Right cardiac atrium (tissue), 5 donors: ENCODE measurements at regions not wholly inside any gene's neighbourhood (a gene's known extent, or its start where the extent isn't known, plus 50 kb on each side); places are given as distances from the start of the nearest gene placed in this dataset.

ENCODE experiments used
- ATAC-seq, 2 donors: fragments of 200-7000 bp; cut with Tn5 transposase; one replicate each; pipeline versions ENCODE4 v1.8.0 to v1.9.1; 2020; ENCODE audit warnings: moderate library complexity in 2 of 2, mild to moderate bottlenecking in 1 of 2
- DNase-seq, 3 donors: peaks; one replicate each; pipeline ENCODE4 v3.0.0-alpha.2; 2020
- H3K27ac ChIP-seq: one replicate; pipeline ENCODE4 v1.5.1; 2013; ENCODE audit warnings: mild to moderate bottlenecking, low read length, control low read depth, moderate library complexity
- H3K27me3 ChIP-seq: one replicate; pipeline ENCODE4 v1.6.1; 2013; ENCODE audit not compliant: control insufficient read depth, insufficient read depth
- H3K4me1 ChIP-seq: one replicate; pipeline ENCODE4 v1.6.1; 2013; ENCODE audit warnings: low read length; ENCODE audit not compliant: control insufficient read depth, insufficient read depth
- H3K4me3 ChIP-seq: one replicate; pipeline ENCODE4 v1.5.1; 2013; ENCODE audit warnings: low read length, control low read depth
- H3K9me3 ChIP-seq: one replicate; pipeline ENCODE4 v1.6.1; 2013; ENCODE audit warnings: low read length; ENCODE audit not compliant: control insufficient read depth
- WGBS: extraction: QIAGEN DNeasy Blood & Tissue Kit; methylation state at CpG from one replicate; pipeline ENCODE4 v1.1.7; 2013; 5-methylcytosine and 5-hydroxymethylcytosine counted together
- intact Hi-C, 4 donors: fragments of 100-400 bp; cut with DNase I; formaldehyde crosslinking; loops; one replicate each; pipeline versions ENCODE4 v1.11.0 to v1.14.0; 2022 to 2023
- donor health status: healthy with polysubstance abuse.
- donor health status: DM: no; HTN: yes; CAD: no.
- donor health status: DM: no; HTN: no; CAD: no.
- donor health status: DM: no; HTN: yes; CAD: no; lungs with severe emphysema.
- donor health status: DM: yes; HTN: yes; CAD: no.

DNA sequence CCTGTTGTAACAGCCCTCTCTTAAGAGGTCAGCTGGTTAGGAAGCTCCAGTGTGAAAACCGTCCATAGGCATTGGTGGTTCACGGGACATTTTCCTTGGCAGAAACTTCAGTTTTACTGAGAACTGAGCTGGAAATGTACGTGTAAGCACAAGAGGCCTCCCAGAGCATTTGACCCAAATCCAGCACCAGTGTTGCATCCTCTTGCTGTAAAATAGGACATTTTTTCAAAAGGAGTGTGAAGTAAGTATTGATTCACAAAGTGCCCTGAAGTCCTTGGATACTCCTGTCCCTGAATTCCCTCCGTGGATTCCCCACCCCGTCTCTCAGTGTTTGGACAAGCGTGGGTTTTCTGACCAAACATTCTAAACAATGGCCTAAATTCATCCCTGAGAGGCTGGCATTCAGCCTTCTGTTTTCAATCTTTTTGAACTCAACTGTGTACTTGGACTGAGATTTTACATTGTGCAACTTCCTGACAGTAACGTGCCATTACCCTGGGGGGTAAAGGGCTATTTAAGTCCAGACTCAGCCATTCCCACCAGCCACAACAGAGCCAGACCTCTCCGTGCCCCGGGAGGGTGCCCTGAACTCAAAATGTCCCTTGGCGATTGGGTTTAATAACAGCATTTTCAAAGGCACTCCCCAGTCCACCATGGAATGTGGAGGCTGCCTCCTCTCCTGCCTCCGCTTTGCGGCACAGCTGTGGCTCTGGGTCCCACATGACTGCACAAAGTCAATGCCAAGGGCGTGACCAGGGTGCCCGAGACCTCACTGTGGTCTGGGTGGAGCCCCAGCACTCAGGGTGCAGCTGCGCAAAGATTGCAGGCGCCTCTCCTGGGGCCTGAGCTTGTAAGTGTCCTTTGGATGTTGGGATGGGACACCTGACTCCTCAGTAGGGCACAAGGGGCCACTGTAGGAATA is 92.7 kb upstream of the AFDN start:
- 45% methylated on average over 16 of the region's 16 CpGs for WGBS
- intact Hi-C loops: no loop called here
- Histone ChIP-seq H3K9me3 (no peaks in the 10 kb centered on the region), H3K4me1 (peaks cover 2% of the 10 kb centered on the region), H3K27ac (peak overlapping the region; percentile 20), H3K4me3 (no peak overlapping the region), H3K27me3 (no peaks in the 10 kb centered on the region)
- DNase-seq: peak in 1 of 3 donors; percentile 68
- peak; percentile 80 to 85 for ATAC-seq

DNA sequence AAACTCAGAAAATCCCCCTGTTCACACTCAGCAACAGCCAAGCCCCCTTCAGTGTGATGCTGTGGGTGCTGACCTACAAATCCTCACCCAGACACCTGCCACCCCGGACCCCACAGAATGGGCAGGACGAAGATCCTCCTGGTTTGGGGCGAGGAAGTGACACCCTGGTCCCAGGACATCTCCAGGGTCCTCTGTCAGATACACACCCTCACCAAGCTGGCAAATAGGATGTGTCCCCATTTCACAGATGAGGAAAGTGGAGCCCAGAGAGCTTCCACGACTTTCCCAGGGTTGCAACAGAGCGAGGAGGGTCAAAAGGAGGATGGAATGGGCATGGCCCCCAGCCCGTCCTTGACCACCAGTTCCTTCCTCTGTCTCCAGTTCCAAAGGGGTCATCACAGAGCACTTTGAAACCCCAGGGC is 92.0 kb upstream of the AFDN start:
- 96% methylated on average over 6 of the region's 6 CpGs for WGBS
- peaks cover 2% of the 10 kb centered on the region for H3K4me1 ChIP-seq
- H3K27ac ChIP-seq: no peak overlapping the region
- no peak for DNase-seq
- no peak overlapping the region for H3K4me3 ChIP-seq
- intact Hi-C loops: no loop called here
- H3K27me3 ChIP-seq: no peaks in the 10 kb centered on the region
- H3K9me3 ChIP-seq: no peaks in the 10 kb centered on the region
- ATAC-seq: no peak

DNA sequence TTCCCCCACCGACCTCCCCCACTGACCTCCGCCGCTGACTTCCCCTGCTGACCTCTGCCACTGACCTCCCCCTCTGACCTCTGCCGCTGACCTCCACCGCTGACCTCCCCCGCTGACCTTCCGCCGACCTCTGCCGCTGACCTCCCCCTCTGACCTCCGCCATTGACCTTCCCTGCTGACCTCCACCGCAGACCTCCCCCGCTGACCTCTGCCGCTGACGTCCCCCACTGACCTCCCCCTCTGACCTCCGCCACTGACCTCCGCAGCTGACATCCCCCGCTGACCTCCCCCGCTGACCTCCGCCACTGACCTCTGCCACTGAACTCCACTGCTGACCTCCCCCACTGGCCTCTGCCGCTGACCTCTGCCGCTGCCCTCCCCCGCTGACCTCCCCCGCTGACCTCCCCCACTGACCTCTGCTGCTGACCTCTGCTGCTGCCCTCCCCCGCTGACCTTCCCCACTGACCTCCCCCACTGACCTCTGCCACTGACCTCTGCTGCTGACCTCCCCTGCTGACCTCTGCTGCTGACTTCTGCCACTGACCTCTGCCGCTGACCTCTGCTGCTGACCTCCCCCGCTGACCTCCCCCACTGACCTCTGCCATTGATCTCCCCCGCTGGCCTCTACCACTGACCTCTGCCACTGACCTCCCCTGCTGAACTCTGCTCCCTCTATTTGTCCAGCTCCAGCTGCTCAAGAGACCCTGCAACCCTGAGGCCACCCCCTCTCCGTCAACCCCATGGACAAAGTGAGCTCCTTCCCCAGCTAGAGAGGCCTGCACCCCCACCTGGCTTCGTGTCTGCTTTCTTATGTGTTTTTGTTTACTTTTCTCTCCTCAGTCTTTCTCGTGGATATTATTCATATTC is 91.4 kb upstream of the AFDN start:
- H3K27ac ChIP-seq: no peak overlapping the region
- 81% methylated on average over 30 of the region's 30 CpGs for WGBS
- H3K27me3 ChIP-seq: no peaks in the 10 kb centered on the region
- no peak overlapping the region for H3K4me3 ChIP-seq
- ATAC-seq: no peak
- H3K4me1 ChIP-seq: peaks cover 2% of the 10 kb centered on the region
- intact Hi-C loops: no loop called here
- no peaks in the 10 kb centered on the region for H3K9me3 ChIP-seq
- no peak for DNase-seq

DNA sequence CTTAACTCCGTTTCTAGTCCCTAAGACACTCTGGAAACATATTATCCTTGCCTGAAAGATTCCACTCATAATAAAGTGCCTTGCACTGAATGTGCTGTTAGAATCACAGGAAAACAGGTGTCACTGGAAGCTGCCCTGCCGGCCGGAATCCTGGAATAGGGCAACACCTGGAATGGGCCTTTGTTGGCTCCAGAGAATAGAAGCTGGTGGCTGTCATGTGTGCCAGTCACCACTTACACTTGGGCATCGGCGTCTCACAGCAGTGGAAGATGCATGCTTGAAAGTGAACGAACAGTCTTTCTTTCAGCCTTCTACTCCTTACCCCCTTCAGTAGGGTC is 90.8 kb upstream of the AFDN start:
- WGBS: 85% methylated on average over 6 of the region's 6 CpGs
- H3K27ac ChIP-seq: no peak overlapping the region
- peaks cover 2% of the 10 kb centered on the region for H3K4me1 ChIP-seq
- no peak overlapping the region for H3K4me3 ChIP-seq
- DNase-seq (no peak), ATAC-seq (no peak)
- H3K27me3 ChIP-seq: no peaks in the 10 kb centered on the region
- H3K9me3 ChIP-seq: no peaks in the 10 kb centered on the region
- intact Hi-C loops: no loop called here

DNA sequence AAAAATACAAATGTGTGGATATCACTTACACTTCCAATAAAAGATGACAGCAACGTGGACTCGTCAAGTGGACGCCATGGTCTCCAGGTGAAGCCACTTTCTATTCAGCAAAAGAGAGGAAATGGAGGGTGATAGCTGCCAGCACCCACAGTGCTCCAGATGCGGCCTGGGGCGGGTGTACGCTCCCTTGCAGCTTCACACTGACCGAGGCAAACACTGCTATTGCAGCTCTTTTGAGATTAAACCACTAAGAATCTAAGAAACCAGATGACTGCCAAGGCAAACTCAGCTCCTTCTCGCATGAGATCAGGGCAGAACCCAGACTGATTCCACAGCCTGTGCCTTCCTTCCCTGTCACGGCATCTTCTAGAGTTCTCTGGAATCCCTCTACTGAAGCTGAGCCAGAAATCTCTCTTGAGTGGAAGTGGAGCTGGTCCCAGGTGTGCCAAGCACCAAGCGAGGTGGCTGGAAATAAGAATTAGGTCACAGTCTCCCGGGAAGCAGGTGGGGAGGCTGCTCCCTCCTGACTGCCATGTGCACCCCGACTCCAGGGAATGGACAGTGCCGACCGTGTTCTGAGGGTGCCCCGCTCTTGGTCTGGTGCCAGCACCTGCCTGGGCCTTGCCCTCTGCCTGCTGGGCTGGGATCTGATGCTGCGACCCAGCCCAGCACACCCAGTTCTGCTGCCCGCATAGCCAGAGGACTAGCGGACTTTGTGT is 90.1 kb upstream of the AFDN start:
- Histone ChIP-seq H3K9me3 (no peaks in the 10 kb centered on the region), H3K27ac (no peak overlapping the region), H3K4me3 (no peak overlapping the region), H3K4me1 (peaks cover 2% of the 10 kb centered on the region), H3K27me3 (no peaks in the 10 kb centered on the region)
- no peak for DNase-seq
- ATAC-seq: peak in 1 of 2 donors; percentile 30
- WGBS: 76% methylated on average over 18 of the region's 18 CpGs
- intact Hi-C loops: no loop called here

DNA sequence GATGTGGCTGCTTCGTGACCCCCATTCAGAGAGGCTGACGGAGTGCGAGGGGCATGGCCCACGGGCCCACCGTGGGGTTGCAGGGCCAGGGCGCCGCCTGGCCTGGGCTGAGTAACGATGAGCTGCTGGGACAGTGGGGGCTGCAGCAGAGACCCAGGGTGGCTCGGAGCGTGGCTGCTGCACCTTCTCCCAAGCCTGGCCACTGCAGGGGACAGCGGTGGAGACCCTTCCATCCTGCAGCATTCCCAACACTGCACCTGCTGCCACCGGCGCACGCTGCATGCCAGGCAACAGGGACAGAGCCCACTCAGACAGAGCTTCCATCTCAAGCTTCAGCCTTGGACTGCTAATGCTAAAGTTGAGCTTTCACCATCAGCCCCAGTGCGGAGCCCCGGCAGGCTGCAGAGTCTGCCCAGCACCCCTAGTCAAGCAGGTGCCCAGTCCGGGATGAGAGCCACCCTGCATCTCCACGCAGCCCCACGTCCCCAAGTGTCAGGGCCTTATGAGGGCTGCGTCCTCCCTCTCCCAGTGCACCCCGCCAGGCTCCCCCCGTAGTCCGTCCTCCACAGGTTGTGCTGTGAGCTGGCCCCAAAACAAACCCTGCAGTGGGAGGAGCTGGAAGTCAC is 89.4 kb upstream of the AFDN start:
- intact Hi-C loops: no loop called here
- Histone ChIP-seq H3K4me1 (peaks cover 2% of the 10 kb centered on the region), H3K4me3 (no peak overlapping the region), H3K27me3 (no peaks in the 10 kb centered on the region), H3K9me3 (no peaks in the 10 kb centered on the region), H3K27ac (no peak overlapping the region)
- no peak for DNase-seq
- 91% methylated on average over 23 of the region's 23 CpGs for WGBS
- peak in 1 of 2 donors; percentile 10 for ATAC-seq

DNA sequence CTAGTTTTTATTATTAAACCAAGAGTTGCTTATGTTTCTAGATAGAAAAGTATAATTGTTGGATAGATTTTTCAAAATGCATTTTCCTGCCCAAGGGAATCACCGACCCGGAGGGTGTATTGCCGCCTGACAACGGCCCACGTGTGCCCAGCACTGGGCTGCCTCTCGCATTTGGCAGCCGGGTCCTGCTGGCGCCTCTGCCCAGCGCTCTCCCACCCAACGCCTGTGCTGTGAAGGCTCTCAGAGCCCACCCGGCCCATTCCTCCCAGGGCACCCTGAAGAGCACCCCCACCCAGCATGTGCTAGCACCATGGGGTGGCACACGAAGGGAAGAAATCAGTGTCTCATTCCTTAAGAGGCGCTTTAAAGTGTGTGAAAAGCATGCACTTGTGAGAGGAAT is 88.3 kb upstream of the AFDN start:
- no peaks in the 10 kb centered on the region for H3K27me3 ChIP-seq
- H3K27ac ChIP-seq: no peak overlapping the region
- H3K4me1 ChIP-seq: peaks cover 2% of the 10 kb centered on the region
- no peak overlapping the region for H3K4me3 ChIP-seq
- intact Hi-C loops: no loop called here
- ATAC-seq (no peak), DNase-seq (no peak)
- 92% methylated on average over 13 of the region's 13 CpGs for WGBS
- no peaks in the 10 kb centered on the region for H3K9me3 ChIP-seq

DNA sequence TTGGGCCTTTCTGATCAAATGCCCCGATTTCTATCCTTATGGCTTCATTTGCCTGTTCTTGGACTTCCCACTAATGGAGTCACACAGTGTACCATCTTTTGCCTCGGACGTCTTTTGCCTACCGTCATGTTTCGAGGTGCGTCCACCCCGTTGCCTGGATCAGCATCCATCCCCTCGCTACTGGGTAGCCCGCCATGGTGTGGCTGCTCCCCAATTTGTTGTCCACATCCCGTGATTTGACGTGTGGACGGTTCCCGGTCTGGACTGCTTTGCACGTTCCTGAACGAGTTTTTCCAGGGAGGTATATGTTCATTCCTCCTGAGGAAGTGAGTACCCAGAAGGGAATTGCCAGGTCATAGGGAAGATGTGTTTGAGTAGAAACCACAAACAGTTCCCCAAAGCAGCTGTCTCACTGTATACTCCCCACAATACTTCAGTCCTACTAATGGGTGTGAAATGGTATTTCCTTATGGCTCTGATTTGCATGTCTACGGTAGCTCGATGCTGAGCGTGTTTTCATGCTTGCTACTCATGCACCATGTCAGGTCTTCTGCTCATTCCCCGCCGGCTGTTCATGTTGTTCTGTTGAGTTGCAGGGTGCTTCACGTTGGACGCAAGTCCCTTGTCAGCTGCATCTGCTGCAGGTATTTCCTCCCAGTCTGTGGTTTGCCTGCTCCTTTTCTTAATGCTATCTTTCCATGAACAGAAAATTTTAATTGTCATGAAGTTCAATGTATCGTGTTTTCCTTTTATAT is 86.8 kb upstream of the AFDN start:
- Histone ChIP-seq H3K4me1 (no peaks in the 10 kb centered on the region), H3K27me3 (no peaks in the 10 kb centered on the region), H3K9me3 (no peaks in the 10 kb centered on the region), H3K4me3 (no peak overlapping the region), H3K27ac (no peak overlapping the region)
- WGBS: 95% methylated on average over 23 of the region's 23 CpGs
- DNase-seq (no peak), ATAC-seq (no peak)
- intact Hi-C loops: no loop called here

DNA sequence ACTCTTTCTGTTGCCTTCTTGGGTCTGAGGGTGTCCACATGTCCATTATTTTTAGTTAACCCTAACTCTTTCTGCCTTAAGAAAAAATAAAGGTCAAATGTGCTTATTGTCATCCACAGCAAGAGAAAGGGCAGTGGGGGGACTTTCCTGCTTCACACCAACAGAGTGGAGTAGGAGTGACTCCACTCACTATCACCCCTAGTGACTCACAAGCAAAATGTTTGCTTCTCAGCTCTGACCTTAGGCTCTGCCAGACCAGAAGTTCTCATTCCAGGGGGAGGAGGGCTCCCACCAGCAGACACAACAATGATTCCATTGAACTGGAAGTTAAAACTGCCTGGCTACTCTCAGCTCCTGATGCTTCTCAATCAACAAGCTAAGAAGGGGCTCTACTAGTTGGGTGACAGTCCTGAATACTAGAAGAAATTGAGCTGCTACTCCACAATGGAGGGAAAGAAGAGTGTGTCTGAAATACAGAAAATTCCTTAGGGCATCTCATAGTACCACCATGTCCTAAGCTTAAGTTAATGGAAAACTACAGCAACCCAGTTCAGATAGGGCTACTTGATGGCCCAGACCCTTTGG is 83.9 kb upstream of the AFDN start:
- ATAC-seq (peak in 1 of 2 donors; percentile 71), DNase-seq (no peak)
- intact Hi-C loops: no loop called here
- no peak overlapping the region for H3K27ac ChIP-seq
- H3K4me3 ChIP-seq: no peak overlapping the region
- no peaks in the 10 kb centered on the region for H3K4me1 ChIP-seq
- no peaks in the 10 kb centered on the region for H3K27me3 ChIP-seq
- H3K9me3 ChIP-seq: no peaks in the 10 kb centered on the region
